Posterior vena cava (tissue), 2 donors: ENCODE measurements at regions not wholly inside any gene's neighbourhood (a gene's known extent, or its start where the extent isn't known, plus 50 kb on each side); places are given as distances from the start of the nearest gene placed in this dataset.

Experiments
- DNase-seq: peaks from one replicate; pipeline ENCODE4 v3.0.0-alpha.2; 2020; ENCODE audit warnings: low spot score
- intact Hi-C, 2 donors: fragments of 100-400 bp; cut with DNase I; formaldehyde crosslinking; loops; one replicate each; pipeline versions ENCODE4 v1.14.1 to v1.14.2; 2022 to 2023
- donor health status: DM: yes; HTN: yes; CAD: no.
- donor health status: DM: yes; HTN: yes; CAD: no.

- intact Hi-C loops: loop anchor here in 1 of 2 donors (10.0 kb wide), 1 partner anchor 536 kb away; no protein-coding TSS in a partner anchor
- no peak for DNase-seq
Measured at GRCh38 chr15:85298366-85298765, 82.0 kb upstream of the AKAP13 start.

DNA sequence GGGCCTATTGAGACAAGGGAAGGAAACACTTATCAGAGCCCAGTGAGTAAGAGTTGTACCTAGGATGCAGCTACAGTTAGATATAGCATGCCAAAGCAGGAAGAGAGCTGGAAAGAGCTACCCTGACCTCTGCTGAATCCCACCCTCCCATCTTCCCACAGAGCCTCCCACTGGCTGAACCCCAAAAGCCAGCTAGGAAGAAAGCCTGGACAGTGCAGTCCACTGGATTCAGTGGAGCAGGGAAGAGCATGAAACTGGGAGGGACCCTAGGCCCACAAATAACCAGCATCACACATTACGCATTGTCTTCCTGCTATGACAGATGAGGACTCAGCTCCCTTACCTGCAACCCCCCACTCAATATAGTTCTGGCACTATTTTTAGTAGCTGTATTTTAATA lies 81.5 kb upstream of the AKAP13 start:
- intact Hi-C loops: loop anchor here in 1 of 2 donors (10.0 kb wide), 1 partner anchor 536 kb away; no protein-coding TSS in a partner anchor
- DNase-seq: no peak

GRCh38 chr15:85302271-85302670 lies 78.1 kb upstream of the AKAP13 start:
- intact Hi-C loops: no loop called here
- DNase-seq: no peak

DNA sequence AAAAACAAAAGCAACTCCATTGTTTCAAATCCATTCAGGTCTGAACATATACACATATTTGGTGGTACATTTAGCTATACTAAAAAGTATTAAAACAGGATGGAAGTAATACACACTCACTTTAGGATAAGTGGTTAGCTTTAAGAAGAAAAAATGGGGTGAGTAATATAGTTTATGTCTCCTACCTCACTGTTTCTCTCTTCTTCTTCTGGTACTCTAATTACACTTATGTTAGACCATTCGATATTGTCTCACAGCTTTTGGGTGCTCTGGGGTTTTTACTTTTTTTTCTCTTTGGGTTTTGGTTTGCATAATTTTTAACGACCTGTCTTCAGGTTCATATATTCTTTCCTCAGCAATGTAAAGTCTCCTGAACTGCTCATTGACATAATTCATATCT lies 75.4 kb upstream of the AKAP13 start:
- intact Hi-C loops: no loop called here
- no peak for DNase-seq

DNA sequence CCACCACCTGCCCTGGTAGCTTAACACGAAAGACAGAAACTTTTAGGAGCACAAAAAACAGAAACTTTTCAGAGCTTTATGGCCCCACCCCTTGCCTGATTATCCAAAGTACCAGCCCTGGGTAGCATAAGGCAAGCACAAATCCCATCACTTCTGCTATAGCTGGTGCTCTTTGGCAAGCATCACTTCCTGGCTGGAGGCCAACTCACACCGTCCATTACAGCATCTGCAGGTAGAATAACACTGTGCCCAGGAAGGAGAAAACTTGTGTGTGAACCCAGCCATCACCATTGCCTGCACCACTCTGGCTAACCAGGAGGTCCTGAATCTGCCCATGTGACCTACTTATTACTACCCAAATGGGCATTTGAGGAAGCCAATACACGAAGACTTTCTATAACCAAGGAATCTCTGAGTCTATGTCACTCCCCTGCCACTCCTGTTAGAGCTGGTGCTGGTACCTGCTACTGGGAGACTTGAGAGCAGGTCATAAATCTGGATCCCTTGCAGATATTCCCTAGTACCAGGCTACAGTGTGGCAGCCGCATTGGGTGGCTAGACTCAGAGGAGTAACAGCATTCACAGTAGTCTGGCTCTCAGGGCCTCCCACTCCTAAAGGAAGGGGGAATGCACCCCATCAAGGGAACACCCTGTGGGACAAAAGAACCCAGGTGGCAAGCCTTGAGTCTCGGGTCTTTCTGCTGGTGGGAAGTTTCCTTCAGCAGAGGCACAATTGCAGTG lies 73.3 kb upstream of the AKAP13 start:
- no peak for DNase-seq
- intact Hi-C loops: no loop called here

DNA sequence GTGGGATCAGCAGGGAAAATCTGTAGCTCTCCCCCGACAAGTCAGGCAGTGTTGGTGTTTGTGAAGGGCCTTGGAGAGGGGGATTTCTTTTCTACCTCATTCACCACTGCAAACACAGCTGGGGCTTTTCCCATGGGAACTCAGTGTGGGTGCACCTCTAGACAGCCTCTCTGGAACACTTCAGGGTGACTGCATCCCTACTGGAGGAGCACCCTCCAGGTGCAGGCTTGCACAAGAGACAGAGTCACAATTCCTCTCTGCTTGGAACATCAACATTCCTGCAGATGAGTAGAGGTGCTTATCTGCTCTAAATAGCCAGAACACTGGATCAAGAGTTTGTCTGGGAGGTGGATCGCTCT lies 72.7 kb upstream of the AKAP13 start:
- intact Hi-C loops: no loop called here
- DNase-seq: no peak

DNA sequence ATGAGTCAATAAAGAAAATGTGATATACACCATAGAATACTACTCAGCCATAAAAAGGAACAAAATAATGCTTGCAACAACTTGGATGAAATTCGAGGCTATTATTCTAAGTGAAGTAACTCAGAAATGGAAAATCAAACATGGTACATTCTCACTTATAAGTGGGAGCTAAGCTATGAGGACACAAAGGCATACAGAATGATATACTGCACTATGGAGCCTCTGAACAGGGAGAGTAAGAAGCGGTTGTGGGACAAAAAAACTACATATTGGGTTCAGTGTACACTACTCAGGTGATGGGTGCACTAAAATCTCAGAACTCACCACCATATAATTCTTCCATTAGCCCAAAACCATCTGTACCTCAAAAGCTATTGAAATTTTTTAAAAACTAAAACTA lies 68.8 kb upstream of the AKAP13 start:
- no peak for DNase-seq
- intact Hi-C loops: no loop called here

DNA sequence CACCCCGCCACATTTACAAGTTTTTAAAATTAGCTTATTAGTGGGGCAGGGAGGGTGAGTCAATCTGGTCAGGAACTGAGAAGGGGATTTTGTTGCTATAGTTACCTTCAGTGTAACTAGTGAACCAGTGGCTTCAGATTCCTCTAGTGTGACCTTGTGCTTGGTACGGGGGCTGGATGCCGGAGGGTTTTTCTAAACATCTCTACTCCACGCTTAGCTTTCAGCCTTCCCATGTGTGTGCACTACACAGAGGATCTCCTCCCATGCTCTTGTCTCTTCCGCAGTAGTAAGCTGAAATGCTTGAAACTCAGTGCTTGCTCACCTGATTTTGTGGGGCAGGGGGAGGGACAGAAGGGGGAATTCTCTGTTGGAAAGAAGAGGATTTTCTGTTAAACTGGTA lies 67.9 kb upstream of the AKAP13 start:
- no peak for DNase-seq
- intact Hi-C loops: no loop called here

DNA sequence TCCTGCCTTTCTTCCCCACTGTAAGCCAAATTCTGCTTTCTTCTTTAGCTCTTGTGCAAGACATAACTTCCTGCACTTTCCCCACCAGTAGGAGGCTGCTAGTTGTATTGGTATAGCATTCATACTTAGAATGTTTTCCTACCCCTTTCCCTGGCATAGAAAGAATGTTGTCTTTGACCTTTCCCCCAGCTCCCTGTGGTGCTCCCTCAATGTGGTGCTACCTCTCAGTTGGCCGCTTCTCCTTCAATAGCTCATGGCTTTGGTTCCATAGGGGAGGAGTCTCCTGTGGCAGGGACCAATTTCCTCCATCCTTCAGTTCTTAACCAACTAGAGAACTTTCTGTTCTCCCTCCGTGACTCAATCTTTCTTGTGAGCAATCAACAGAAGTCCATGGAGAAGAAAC lies 67.5 kb upstream of the AKAP13 start:
- DNase-seq: no peak
- intact Hi-C loops: no loop called here

DNA sequence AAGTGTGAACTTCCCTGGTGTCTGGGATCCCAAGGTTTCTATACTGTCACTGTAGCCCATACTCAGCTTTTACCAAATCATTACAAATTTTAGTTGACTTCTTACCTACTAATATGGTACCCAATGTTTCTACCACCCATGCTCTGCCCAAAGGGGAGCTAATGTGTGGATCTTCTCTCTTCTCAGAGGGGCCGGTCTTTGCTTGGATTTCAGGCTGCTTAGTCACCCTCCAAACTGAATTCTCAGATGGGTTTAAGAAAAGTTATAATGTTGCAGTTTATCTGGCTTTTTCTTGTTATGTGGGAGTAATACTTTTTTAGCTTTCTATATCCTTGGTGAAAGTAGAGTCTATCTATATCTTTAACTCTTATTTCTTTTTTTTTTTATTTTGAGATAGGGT lies 67.1 kb upstream of the AKAP13 start:
- DNase-seq: no peak
- intact Hi-C loops: no loop called here

DNA sequence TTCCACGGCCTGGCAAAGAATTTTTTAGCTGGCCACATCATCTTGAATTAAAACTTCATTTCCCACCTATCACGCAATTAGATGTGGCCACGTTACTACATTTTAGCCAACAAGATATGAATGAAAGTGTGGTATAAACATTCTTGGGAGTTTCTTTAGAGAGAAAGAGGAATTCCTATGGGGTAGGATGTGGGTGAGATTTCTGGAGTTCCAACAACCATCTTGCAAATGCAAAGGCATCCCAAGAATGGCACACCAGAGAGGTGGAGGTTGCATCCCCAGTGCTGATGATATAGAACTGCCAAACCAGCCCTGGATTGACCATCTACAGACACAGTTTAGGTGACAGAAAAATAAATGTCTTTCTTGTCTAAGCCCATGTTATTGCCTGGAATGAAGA lies 66.3 kb upstream of the AKAP13 start:
- DNase-seq: no peak
- intact Hi-C loops: no loop called here

- intact Hi-C loops: no loop called here
- DNase-seq: no peak
Measured at GRCh38 chr15:85314633-85315032, 65.8 kb upstream of the AKAP13 start.

DNA sequence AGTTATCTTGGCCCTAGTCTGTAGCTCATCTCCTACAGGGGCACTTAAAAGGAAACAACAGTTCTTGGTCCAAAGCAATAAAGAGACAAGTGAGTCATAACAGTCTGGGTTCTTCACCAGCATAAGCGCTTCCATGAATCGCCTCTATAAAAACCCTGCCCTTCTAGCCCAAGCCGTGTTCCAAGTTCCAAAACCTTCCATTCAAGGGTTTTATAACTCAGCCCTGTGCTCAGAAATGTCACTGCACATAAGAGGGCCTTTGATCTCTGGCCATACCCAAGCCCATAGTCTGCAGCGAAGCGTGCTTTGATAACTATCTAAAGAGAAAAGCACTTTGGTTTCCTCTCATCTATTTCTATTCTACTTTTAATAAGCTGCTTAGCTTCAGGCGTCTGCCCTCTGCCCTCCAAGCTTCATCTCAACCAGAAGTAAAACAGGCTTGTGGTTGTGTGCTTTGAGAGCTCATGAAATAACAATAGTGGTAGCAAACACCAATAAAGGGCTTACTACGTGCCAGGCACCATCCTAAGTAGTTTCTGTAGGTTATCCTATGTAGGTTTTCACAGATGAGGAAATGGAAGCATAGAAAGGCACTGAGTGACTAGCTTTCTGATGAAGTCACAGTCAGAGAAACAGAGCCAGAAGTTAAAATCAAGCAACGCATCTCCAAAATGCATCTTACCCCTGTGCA lies 64.0 kb upstream of the AKAP13 start:
- DNase-seq: no peak
- intact Hi-C loops: no loop called here

GRCh38 chr15:85318048-85318731 lies 62.2 kb upstream of the AKAP13 start:
- DNase-seq: no peak
- intact Hi-C loops: no loop called here

GRCh38 chr15:85318732-85319076 lies 61.7 kb upstream of the AKAP13 start:
- intact Hi-C loops: no loop called here
- DNase-seq: no peak

DNA sequence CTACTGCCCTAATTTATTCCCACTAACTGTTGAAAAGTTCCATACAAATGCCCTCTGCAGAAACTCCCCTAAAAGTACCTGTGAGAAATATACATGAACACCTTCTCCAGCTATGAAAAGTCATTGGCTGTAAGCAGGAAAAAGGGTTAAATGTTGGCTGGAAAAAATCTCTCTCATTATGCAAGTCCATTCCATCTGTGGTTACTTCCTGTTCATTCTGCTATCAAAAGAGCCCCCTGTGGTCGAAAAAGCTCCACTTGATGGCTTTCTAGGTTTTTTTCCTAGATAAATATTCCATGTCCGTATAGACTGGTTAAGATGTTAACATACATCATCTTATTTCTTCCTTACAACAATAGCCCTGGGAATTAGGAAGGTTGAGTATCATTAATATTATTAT lies 56.2 kb upstream of the AKAP13 start:
- intact Hi-C loops: no loop called here
- no peak for DNase-seq

- intact Hi-C loops: no loop called here
- no peak for DNase-seq
Measured at GRCh38 chr15:85325834-85326233, 54.6 kb upstream of the AKAP13 start.

GRCh38 chr15:85326291-85326690 lies 54.1 kb upstream of the AKAP13 start:
- DNase-seq: no peak
- intact Hi-C loops: no loop called here

GRCh38 chr15:85327820-85328219 lies 52.6 kb upstream of the AKAP13 start:
- intact Hi-C loops: no loop called here
- DNase-seq: no peak

- intact Hi-C loops: loop anchor here (10.0 kb wide), 3 partner anchors 85 to 195 kb away; no protein-coding TSS in a partner anchor
- DNase-seq: no peak
Measured at GRCh38 chr15:85329561-85330422, 50.6 kb upstream of the AKAP13 start.
